ENCODE measurements at regions not wholly inside any gene's neighbourhood (a gene's known extent, or its start where the extent isn't known, plus 50 kb on each side); places are given as distances from the start of the nearest gene placed in this dataset.
A peak's percentile ranks its signal among the peaks of the same experiment; 100 is the strongest.

- DNase-seq (ENCODE audit: low read depth) = peak; percentile 9
- peak; percentile 26 for TF ChIP-seq CTCF (conservative IDR thresholded peaks at IDR 0.05; ENCODE audit: low read depth, low read length)
- H3K4me3 ChIP-seq (ENCODE audit: low read depth, low read length) = no peak overlapping the region
Observed at GRCh38 chr7:106520962-106521514, 139.9 kb downstream of the CCDC71L start.

GRCh38 chr7:106518967-106519366 lies 142.0 kb downstream of the CCDC71L start:
- no peak overlapping the region for H3K4me3 ChIP-seq (ENCODE audit: low read depth, low read length)
- no peak for TF ChIP-seq CTCF (conservative IDR thresholded peaks at IDR 0.05; ENCODE audit: low read depth, low read length)
- DNase-seq (ENCODE audit: low read depth) = no peak

- no peak for DNase-seq (ENCODE audit: low read depth)
- no peak for TF ChIP-seq CTCF (conservative IDR thresholded peaks at IDR 0.05; ENCODE audit: low read depth, low read length)
- H3K4me3 ChIP-seq (ENCODE audit: low read depth, low read length) = no peak overlapping the region
Observed at GRCh38 chr7:106518239-106518638, 142.7 kb downstream of the CCDC71L start.

- no peak for DNase-seq (ENCODE audit: low read depth)
- TF ChIP-seq CTCF (conservative IDR thresholded peaks at IDR 0.05; ENCODE audit: low read depth, low read length) = no peak
- no peak overlapping the region for H3K4me3 ChIP-seq (ENCODE audit: low read depth, low read length)
Observed at GRCh38 chr7:106517508-106517907, 143.4 kb downstream of the CCDC71L start.

- H3K4me3 ChIP-seq (ENCODE audit: low read depth, low read length) = no peak overlapping the region
- DNase-seq (ENCODE audit: low read depth) = no peak
- TF ChIP-seq CTCF (conservative IDR thresholded peaks at IDR 0.05; ENCODE audit: low read depth, low read length) = no peak
Observed at GRCh38 chr7:106515321-106515720, 145.6 kb downstream of the CCDC71L start.

- H3K4me3 ChIP-seq (ENCODE audit: low read depth, low read length) = no peak overlapping the region
- no peak for TF ChIP-seq CTCF (conservative IDR thresholded peaks at IDR 0.05; ENCODE audit: low read depth, low read length)
- no peak for DNase-seq (ENCODE audit: low read depth)
Observed at GRCh38 chr7:106514881-106515280, 146.1 kb downstream of the CCDC71L start.

- H3K4me3 ChIP-seq (ENCODE audit: low read depth, low read length) = no peak overlapping the region
- no peak for TF ChIP-seq CTCF (conservative IDR thresholded peaks at IDR 0.05; ENCODE audit: low read depth, low read length)
- DNase-seq (ENCODE audit: low read depth) = no peak
Observed at GRCh38 chr7:106512217-106512616, 148.7 kb downstream of the CCDC71L start.
